Muscle layer of duodenum (tissue), 2 donors: ENCODE measurements at regions not wholly inside any gene's neighbourhood (a gene's known extent, or its start where the extent isn't known, plus 50 kb on each side); places are given as distances from the start of the nearest gene placed in this dataset.
"Not testable (repeated sequence)": the region's sequence is repeated elsewhere in the genome, so short reads cannot be mapped to it uniquely, and the experiment has no call there.

Experiments used
- H3K27ac ChIP-seq: one replicate; pipeline ENCODE4 v1.7.0; 2013; ENCODE audit warnings: mild to moderate bottlenecking, low read length
- H3K27me3 ChIP-seq: one replicate; pipeline ENCODE4 v1.7.0; 2013; ENCODE audit warnings: low read depth, mild to moderate bottlenecking, control low read depth, low read length
- H3K36me3 ChIP-seq, 2 donors: one replicate each; pipeline ENCODE4 v1.7.0; 2013; ENCODE audit warnings: low read length in 2 of 2, control low read depth in 1 of 2, mild to moderate bottlenecking in 1 of 2; ENCODE audit not compliant: insufficient read depth in 2 of 2, control insufficient read depth in 1 of 2
- H3K4me1 ChIP-seq, 2 donors: one replicate each; pipeline ENCODE4 v1.7.0; 2013; ENCODE audit warnings: low read length in 2 of 2, mild to moderate bottlenecking in 2 of 2, control low read depth in 1 of 2, moderate library complexity in 1 of 2; ENCODE audit not compliant: insufficient read depth in 2 of 2, control insufficient read depth in 1 of 2
- H3K4me3 ChIP-seq, 2 donors: one replicate each; pipeline ENCODE4 v1.7.0; 2013; ENCODE audit warnings: low read length in 2 of 2, low read depth in 1 of 2, mild to moderate bottlenecking in 1 of 2
- H3K9me3 ChIP-seq, 2 donors: one replicate each; pipeline ENCODE4 v1.7.0; 2013; ENCODE audit warnings: low read length in 2 of 2, control low read depth in 1 of 2, mild to moderate bottlenecking in 1 of 2; ENCODE audit not compliant: control insufficient read depth in 1 of 2
- donor health status: healthy.

DNA sequence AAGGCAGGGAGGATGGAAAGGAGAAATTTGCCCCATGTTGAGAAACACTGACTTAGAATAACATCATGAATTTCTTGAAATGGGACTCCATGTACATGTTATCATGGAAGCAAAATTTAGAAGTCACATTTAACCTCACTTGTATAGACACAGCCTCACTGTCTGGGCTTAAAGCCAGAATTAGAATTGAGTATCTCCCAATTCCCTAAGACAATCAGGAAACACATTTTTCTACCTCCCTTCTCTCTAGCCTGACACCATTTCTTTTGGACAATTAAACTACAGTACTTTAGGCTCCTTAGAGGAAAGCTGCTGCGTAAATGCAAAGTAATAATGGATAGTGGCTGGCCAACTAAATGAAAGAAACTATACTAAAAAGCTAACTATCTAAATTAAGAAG lies 795.5 kb downstream of the C12orf50 start:
- Histone ChIP-seq H3K36me3 (no peaks in the 10 kb centered on the region), H3K4me3 (no peak overlapping the region), H3K27ac (no peak overlapping the region), H3K4me1 (no peaks in the 10 kb centered on the region), H3K9me3 (peaks cover 3% of the 10 kb centered on the region in 2 donors), H3K27me3 (no peaks in the 10 kb centered on the region)

DNA sequence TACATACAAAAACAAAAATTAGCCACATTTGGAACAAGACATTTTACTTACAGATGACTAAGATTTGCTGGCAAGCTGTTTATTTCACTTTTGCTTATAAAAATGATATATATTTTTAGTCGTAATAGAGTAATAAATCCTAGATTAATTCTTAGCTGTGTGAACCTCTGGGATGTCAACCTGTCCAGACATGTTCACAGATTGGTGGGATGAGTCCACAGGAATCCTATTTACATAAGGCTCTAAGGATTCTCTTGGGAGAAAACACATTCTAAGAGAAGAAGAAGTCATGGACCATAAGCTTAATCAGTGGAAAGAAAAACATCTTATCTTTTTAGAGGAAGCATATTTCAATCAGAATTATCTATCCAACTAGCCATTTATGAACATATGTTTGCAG lies 797.4 kb downstream of the C12orf50 start:
- peaks cover under 1 to 3% of the 10 kb centered on the region in 2 donors for H3K9me3 ChIP-seq

GRCh38 chr12:87230441-87230840 lies 798.8 kb downstream of the C12orf50 start:
- H3K27ac ChIP-seq = no peak overlapping the region

More for the DNA sequence above, 797.4 kb downstream of the C12orf50 start:
- Histone ChIP-seq H3K27ac (no peak overlapping the region), H3K4me1 (no peaks in the 10 kb centered on the region), H3K36me3 (no peaks in the 10 kb centered on the region), H3K27me3 (no peaks in the 10 kb centered on the region), H3K4me3 (no peak overlapping the region)

GRCh38 chr12:87227162-87227561 lies 802.0 kb downstream of the C12orf50 start:
- Histone ChIP-seq H3K4me1 (no peaks in the 10 kb centered on the region), H3K27me3 (no peaks in the 10 kb centered on the region), H3K4me3 (no peak overlapping the region), H3K9me3 (peaks cover 0 to 3% of the 10 kb centered on the region in 2 donors), H3K27ac (no peak overlapping the region), H3K36me3 (no peaks in the 10 kb centered on the region)

More at GRCh38 chr12:87230441-87230840, 798.8 kb downstream of the C12orf50 start:
- Histone ChIP-seq H3K36me3 (no peaks in the 10 kb centered on the region), H3K27me3 (no peaks in the 10 kb centered on the region), H3K4me3 (no peak overlapping the region), H3K9me3 (peaks cover 0 to 3% of the 10 kb centered on the region in 2 donors), H3K4me1 (no peaks in the 10 kb centered on the region)

DNA sequence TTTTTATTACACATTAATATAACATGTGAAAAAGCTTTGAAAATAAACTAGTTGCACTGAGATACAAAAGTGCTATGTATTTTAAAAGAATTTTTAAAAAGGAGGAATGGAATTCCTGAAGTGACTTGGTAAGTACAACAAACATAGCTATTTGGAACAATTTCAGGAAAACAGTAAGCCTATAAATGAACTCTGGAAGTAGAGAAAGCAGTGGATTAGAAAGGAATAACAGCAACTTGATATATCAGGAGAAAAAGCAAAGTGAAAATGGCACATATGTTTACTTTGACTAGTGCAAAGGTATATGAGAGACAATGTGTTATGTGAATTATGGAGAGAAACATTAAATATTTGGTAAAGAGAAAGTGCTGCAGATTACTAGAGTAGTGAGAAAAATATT lies 811.7 kb downstream of the C12orf50 start:
- no peaks in the 10 kb centered on the region for H3K4me1 ChIP-seq
- H3K27ac ChIP-seq = no peak overlapping the region
- no peaks in the 10 kb centered on the region for H3K9me3 ChIP-seq
- no peak overlapping the region for H3K4me3 ChIP-seq
- no peaks in the 10 kb centered on the region for H3K27me3 ChIP-seq
- no peaks in the 10 kb centered on the region for H3K36me3 ChIP-seq

- Histone ChIP-seq H3K27ac (no peak overlapping the region), H3K27me3 (no peaks in the 10 kb centered on the region), H3K4me1 (no peaks in the 10 kb centered on the region)
Measured at GRCh38 chr12:87216436-87216835, 812.8 kb downstream of the C12orf50 start.

GRCh38 chr12:87202189-87202588 lies 827.0 kb downstream of the C12orf50 start:
- Histone ChIP-seq H3K36me3 (no peaks in the 10 kb centered on the region), H3K9me3 (no peaks in the 10 kb centered on the region), H3K27ac (no peak overlapping the region), H3K4me1 (no peaks in the 10 kb centered on the region), H3K27me3 (no peaks in the 10 kb centered on the region), H3K4me3 (no peak overlapping the region)

More at GRCh38 chr12:87216436-87216835, 812.8 kb downstream of the C12orf50 start:
- H3K9me3 ChIP-seq = no peaks in the 10 kb centered on the region
- H3K4me3 ChIP-seq = no peak overlapping the region
- H3K36me3 ChIP-seq = no peaks in the 10 kb centered on the region

DNA sequence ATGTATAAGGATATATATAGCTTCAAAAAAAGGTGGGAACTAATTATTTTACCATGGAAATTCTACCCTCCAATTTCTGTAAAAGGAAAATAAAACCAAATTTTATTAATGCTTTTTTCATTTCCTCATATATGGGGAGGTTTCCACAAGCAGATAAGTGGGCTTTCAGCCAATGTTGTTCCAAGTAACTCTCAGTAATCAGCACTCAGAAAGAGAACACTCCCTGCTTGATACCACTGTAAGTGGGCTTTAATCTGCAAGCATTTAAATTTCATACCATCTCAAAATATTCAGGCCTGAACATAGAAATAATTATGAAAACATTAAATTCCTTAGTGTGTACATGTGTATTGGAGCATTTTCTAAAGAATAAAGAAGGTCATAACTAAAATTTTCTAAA lies 827.6 kb downstream of the C12orf50 start:
- Histone ChIP-seq H3K27me3 (no peaks in the 10 kb centered on the region), H3K9me3 (no peaks in the 10 kb centered on the region), H3K27ac (no peak overlapping the region), H3K36me3 (no peaks in the 10 kb centered on the region), H3K4me3 (no peak overlapping the region), H3K4me1 (no peaks in the 10 kb centered on the region)

DNA sequence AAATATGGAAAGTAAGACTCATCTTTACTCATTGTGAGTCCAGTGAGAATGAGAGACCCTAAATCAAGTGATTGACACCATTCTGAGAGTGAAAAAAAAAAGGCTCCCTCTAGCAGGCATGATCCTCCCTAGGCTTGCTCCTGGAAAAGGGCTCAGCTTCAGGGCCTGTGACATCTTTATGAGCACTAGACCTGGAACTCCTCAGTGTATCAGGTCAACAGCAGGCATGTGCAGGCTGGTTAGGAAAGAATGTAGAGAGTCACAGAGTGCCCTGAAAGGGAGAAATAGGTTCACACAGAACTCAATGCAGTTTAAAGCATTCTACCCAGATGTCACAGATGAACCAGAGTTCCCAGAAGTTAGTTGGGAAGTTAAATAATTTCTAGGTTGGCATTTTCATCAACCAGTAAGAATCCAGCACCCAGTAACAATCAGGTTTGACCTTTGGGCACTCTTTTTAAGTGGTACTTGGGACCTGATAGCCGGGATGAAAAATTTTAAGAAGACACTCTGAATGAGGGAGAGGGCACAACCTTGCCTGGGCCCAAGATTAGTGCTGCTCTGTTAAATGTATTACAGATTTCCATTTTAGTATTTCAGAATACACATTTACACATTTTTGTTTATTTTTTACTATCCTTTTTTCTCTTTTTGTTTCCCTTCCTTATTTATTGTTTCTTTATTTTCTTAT lies 828.8 kb downstream of the C12orf50 start:
- Histone ChIP-seq H3K27me3 (no peaks in the 10 kb centered on the region), H3K27ac (no peak overlapping the region)

GRCh38 chr12:87198181-87198580 lies 831.0 kb downstream of the C12orf50 start:
- H3K9me3 ChIP-seq = no peaks in the 10 kb centered on the region
- no peak overlapping the region for H3K27ac ChIP-seq
- no peaks in the 10 kb centered on the region for H3K36me3 ChIP-seq
- no peaks in the 10 kb centered on the region for H3K4me1 ChIP-seq
- no peak overlapping the region for H3K4me3 ChIP-seq
- no peaks in the 10 kb centered on the region for H3K27me3 ChIP-seq

More for the DNA sequence above, 828.8 kb downstream of the C12orf50 start:
- Histone ChIP-seq H3K4me1 (no peaks in the 10 kb centered on the region), H3K9me3 (no peaks in the 10 kb centered on the region), H3K4me3 (no peak overlapping the region), H3K36me3 (no peaks in the 10 kb centered on the region)

- Histone ChIP-seq H3K4me1 (no peaks in the 10 kb centered on the region), H3K4me3 (no peak overlapping the region), H3K27ac (no peak overlapping the region), H3K9me3 (no peaks in the 10 kb centered on the region), H3K36me3 (no peaks in the 10 kb centered on the region), H3K27me3 (no peaks in the 10 kb centered on the region)
Measured at GRCh38 chr12:87196321-87196720, 832.9 kb downstream of the C12orf50 start.

DNA sequence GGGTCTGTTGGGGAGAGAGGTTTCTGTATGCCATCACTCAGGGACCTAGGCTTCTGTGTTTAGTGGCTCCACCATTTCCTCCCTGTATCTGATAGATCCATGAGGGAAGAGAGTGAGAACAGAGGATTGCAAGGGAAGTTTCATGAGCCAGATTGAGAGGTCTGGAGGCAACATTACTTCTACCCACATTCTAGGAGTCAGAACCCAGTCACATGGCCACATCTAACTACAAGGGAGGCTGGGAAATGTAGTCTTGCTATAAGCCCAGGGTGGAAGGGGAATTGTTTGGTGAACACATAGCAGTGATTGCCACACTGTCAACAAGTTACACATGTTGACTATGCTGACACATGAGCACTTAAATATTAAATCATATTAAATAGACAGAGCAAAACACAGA lies 834.8 kb downstream of the C12orf50 start:
- H3K27me3 ChIP-seq, H3K9me3 ChIP-seq: not testable (repeated sequence)

More for the DNA sequence above, 834.8 kb downstream of the C12orf50 start:
- H3K36me3 ChIP-seq, H3K4me1 ChIP-seq, H3K4me3 ChIP-seq, H3K27ac ChIP-seq: not testable (repeated sequence)
